H1 (cell line): ENCODE measurements at regions not wholly inside any gene's neighbourhood (a gene's known extent, or its start where the extent isn't known, plus 50 kb on each side); places are given as distances from the start of the nearest gene placed in this dataset.

Experiments used
- CTCF ChIA-PET: fragments of 300-600 bp; sonication (Branson Sonifier 250); formaldehyde crosslinking; loops from one replicate; lab custom pipeline; 2021; ENCODE audit not compliant: partially characterized antibody; lab: Charles Lee
- POLR2A ChIA-PET: fragments of 300-600 bp; sonication (Branson Sonifier 250); formaldehyde crosslinking; loops from one replicate; lab custom pipeline; 2021; ENCODE audit warnings: inconsistent platforms; ENCODE audit not compliant: partially characterized antibody; lab: Charles Lee
- DNase-seq, 2 experiments: peaks; one replicate each; pipeline versions ENCODE4 v3.0.0 to v3.0.0-alpha.2; 2010 to 2022; ENCODE audit warnings: low spot score in 2 of 2, low read depth in 1 of 2, mixed read lengths in 1 of 2
- FAIRE-seq: peaks from 2 replicates; lab custom pipeline; 2011; peaks lifted over from hg19 to GRCh38; lab: Jason Lieb, UNC
- H2AFZ ChIP-seq: 2 replicates; pipeline ENCODE4 v1.8.1; 2012; ENCODE audit warnings: low read length, inconsistent platforms
- H2AK5ac ChIP-seq: 2 replicates; pipeline ENCODE4 v1.6.1; 2013; ENCODE audit warnings: low read depth, low read length
- H2BK120ac ChIP-seq: replicated peaks from 2 replicates; pipeline ENCODE3; 2013; ENCODE audit warnings: low read depth, low read length, inconsistent platforms
- H2BK12ac ChIP-seq: 2 replicates; pipeline ENCODE4 v1.6.1; 2013; ENCODE audit warnings: low read depth, low read length
- H2BK15ac ChIP-seq: 2 replicates; pipeline ENCODE4 v1.6.1; 2013; ENCODE audit warnings: low read length
- H2BK20ac ChIP-seq: 2 replicates; pipeline ENCODE4 v1.6.1; 2013; ENCODE audit warnings: low read length
- H2BK5ac ChIP-seq: 2 replicates; pipeline ENCODE4 v1.6.1; 2013; ENCODE audit warnings: low read depth, low read length
- H3K14ac ChIP-seq: 2 replicates; pipeline ENCODE4 v1.6.1; 2013; ENCODE audit warnings: inconsistent platforms; ENCODE audit not compliant: insufficient read length
- H3K18ac ChIP-seq: 2 replicates; pipeline ENCODE4 v1.6.1; 2013; ENCODE audit warnings: low read length; ENCODE audit errors: extremely low read depth
- H3K23ac ChIP-seq: 2 replicates; pipeline ENCODE4 v1.6.1; 2013; ENCODE audit warnings: inconsistent platforms; ENCODE audit not compliant: insufficient read length
- H3K23me2 ChIP-seq: 2 replicates; pipeline ENCODE4 v1.6.1; 2013; ENCODE audit warnings: low read depth, low read length
- H3K27ac ChIP-seq: 2 replicates; pipeline ENCODE4 v1.6.1; 2011; ENCODE audit warnings: low read depth, low read length, inconsistent platforms
- H3K27me3 ChIP-seq, 4 experiments: replicated peaks in 1 of 4; 1 replicate in 1 of 4; 2 replicates in 3 of 4; pipeline versions ENCODE4 v1.6.1 to v1.8.1; 2011 to 2013; ENCODE audit warnings: low read length in 3 of 4, mild to moderate bottlenecking in 3 of 4, inconsistent platforms in 2 of 4, mixed read lengths in 2 of 4, moderate library complexity in 1 of 4; ENCODE audit not compliant: control insufficient read depth in 3 of 4, insufficient read depth in 3 of 4; ENCODE audit errors: extremely low read depth in 1 of 4
- H3K36me3 ChIP-seq, 4 experiments: 2 replicates each; pipeline versions ENCODE4 v1.6.1 to v1.8.1; 2011 to 2013; ENCODE audit warnings: mild to moderate bottlenecking in 4 of 4, low read length in 3 of 4, moderate library complexity in 2 of 4, control low read depth in 1 of 4, inconsistent platforms in 1 of 4; ENCODE audit not compliant: insufficient read depth in 4 of 4, control insufficient read depth in 2 of 4
- H3K4ac ChIP-seq: replicated peaks from 2 replicates; pipeline ENCODE3; 2013; ENCODE audit warnings: low read length, low read depth, mixed read lengths, inconsistent platforms; ENCODE audit not compliant: insufficient read length
- H3K4me1 ChIP-seq, 4 experiments: replicated peaks in 1 of 4; 1 replicate in 1 of 4; 2 replicates in 3 of 4; pipeline versions ENCODE4 v1.6.1 to v1.8.1; 2011 to 2013; ENCODE audit warnings: low read length in 3 of 4, inconsistent platforms in 2 of 4, mixed read lengths in 1 of 4; ENCODE audit not compliant: insufficient read depth in 4 of 4, control insufficient read depth in 3 of 4
- H3K4me2 ChIP-seq, 2 experiments: 2 replicates each; pipeline versions ENCODE4 v1.6.1 to v1.8.1; 2011 to 2013; ENCODE audit warnings: low read depth in 2 of 2, low read length in 2 of 2, control low read depth in 1 of 2, inconsistent platforms in 1 of 2, mild to moderate bottlenecking in 1 of 2; ENCODE audit not compliant: insufficient read depth in 1 of 2
- H3K4me3 ChIP-seq, 4 experiments: fragments of 200-600, 300-600 bp in 1 of 4; sonication (generic), shearing (Covaris generic), sonication (Bioruptor Twin) in 1 of 4; 2 replicates each; pipeline versions ENCODE4 v1.5.1 to v1.8.1; 2011 to 2016; ENCODE audit warnings: low read length in 4 of 4, low read depth in 3 of 4, control low read depth in 2 of 4, inconsistent platforms in 2 of 4, mild to moderate bottlenecking in 2 of 4, mixed read lengths in 1 of 4, moderate library complexity in 1 of 4; ENCODE audit not compliant: insufficient read depth in 2 of 4; ENCODE audit errors: extremely low read depth in 1 of 4
- H3K56ac ChIP-seq: replicated peaks from 2 replicates; pipeline ENCODE3; 2013; ENCODE audit warnings: low read depth, mild to moderate bottlenecking, mixed read lengths, low read length, inconsistent platforms; ENCODE audit not compliant: insufficient read length
- H3K79me1 ChIP-seq: 2 replicates; pipeline ENCODE4 v1.6.1; 2013; ENCODE audit warnings: low read depth, low read length, control low read depth
- H3K79me2 ChIP-seq, 2 experiments: 2 replicates each; pipeline versions ENCODE4 v1.6.1 to v1.8.1; 2012 to 2013; ENCODE audit warnings: low read length in 2 of 2, mild to moderate bottlenecking in 2 of 2, inconsistent platforms in 1 of 2; ENCODE audit not compliant: insufficient read depth in 2 of 2, control insufficient read depth in 1 of 2
- H3K9ac ChIP-seq, 4 experiments: replicated peaks in 1 of 4; 1 replicate in 1 of 4; 2 replicates in 3 of 4; pipeline versions ENCODE4 v1.6.1 to v1.8.1; 2011 to 2013; ENCODE audit warnings: low read depth in 3 of 4, low read length in 3 of 4, control low read depth in 2 of 4, mild to moderate bottlenecking in 2 of 4, moderate library complexity in 2 of 4, inconsistent platforms in 1 of 4; ENCODE audit errors: extremely low read depth in 1 of 4
- H3K9me3 ChIP-seq, 2 experiments: 2 replicates each; pipeline versions ENCODE4 v1.6.1 to v1.8.1; 2012 to 2013; ENCODE audit warnings: mild to moderate bottlenecking in 2 of 2, moderate library complexity in 2 of 2, control low read depth in 1 of 2, inconsistent platforms in 1 of 2, low read depth in 1 of 2, low read length in 1 of 2, mixed read lengths in 1 of 2; ENCODE audit not compliant: insufficient read depth in 2 of 2
- H4K20me1 ChIP-seq, 2 experiments: replicated peaks in 1 of 2; 2 replicates each; pipeline versions ENCODE3 to v1.8.1; 2011 to 2013; ENCODE audit warnings: inconsistent platforms in 2 of 2, low read length in 2 of 2, mild to moderate bottlenecking in 1 of 2; ENCODE audit not compliant: insufficient read depth in 2 of 2, control insufficient read depth in 1 of 2
- H4K5ac ChIP-seq: 2 replicates; pipeline ENCODE4 v1.6.1; 2013; ENCODE audit warnings: low read length, low read depth, mixed read lengths, inconsistent platforms; ENCODE audit not compliant: insufficient read length
- H4K8ac ChIP-seq: 2 replicates; pipeline ENCODE4 v1.8.0; 2013; ENCODE audit warnings: mild to moderate bottlenecking, moderate library complexity, low read length, inconsistent platforms; ENCODE audit not compliant: insufficient read depth; ENCODE audit errors: extremely low read depth
- H4K91ac ChIP-seq: replicated peaks from 2 replicates; pipeline ENCODE3; 2013; ENCODE audit warnings: low read length, mixed read lengths, inconsistent platforms; ENCODE audit not compliant: insufficient read length
- KDM5A ChIP-seq: fragments of 200-600 bp; IDR thresholded peaks from 2 replicates; pipeline ENCODE4 v1.7.1; 2012; ENCODE audit warnings: mild to moderate bottlenecking, low read length, inconsistent platforms, mixed read lengths
- MAFK ChIP-seq: IDR thresholded peaks from 2 replicates; pipeline ENCODE4 v1.6.1; 2012; ENCODE audit warnings: low read depth, mild to moderate bottlenecking, improper control_type of control experiment, low read length
- RNF2 ChIP-seq: fragments of 200-900, 300-1000 bp; sonication (generic); IDR thresholded peaks from 2 replicates; pipeline ENCODE4 v1.7.1; 2016; ENCODE audit warnings: borderline replicate concordance, low read depth, mild to moderate bottlenecking, antibody characterized with exemption, low read length; ENCODE audit not compliant: poor library complexity, severe bottlenecking; ENCODE audit errors: missing control alignments
- SP2 ChIP-seq: IDR thresholded peaks from 2 replicates; pipeline ENCODE4 v1.6.1; 2012; ENCODE audit warnings: mild to moderate bottlenecking, low read length, inconsistent platforms
- SRF ChIP-seq: IDR thresholded peaks from 2 replicates; pipeline ENCODE4 v1.6.1; 2011; ENCODE audit warnings: mild to moderate bottlenecking, low read depth, low read length, moderate library complexity
- TAF1 ChIP-seq: IDR thresholded peaks from 2 replicates; pipeline ENCODE4 v1.6.1; 2011; ENCODE audit warnings: mild to moderate bottlenecking, low read depth, low read length
- TBP ChIP-seq: IDR thresholded peaks from 2 replicates; pipeline ENCODE4 v1.6.1; 2011; ENCODE audit warnings: low read depth, low read length, improper control_type of control experiment
- YY1 ChIP-seq: IDR thresholded peaks from 2 replicates; pipeline ENCODE4 v1.6.1; 2011; ENCODE audit warnings: low read depth, mild to moderate bottlenecking, low read length
- WGBS, 2 experiments: shearing (Covaris generic) in 1 of 2; methylation state at CpG; one replicate each; pipeline versions ENCODE4 v1.1.6 to v1.1.7; 2013 to 2015; ENCODE audit warnings: low lambda C conversion rate in 2 of 2, mixed read lengths in 2 of 2, inconsistent platforms in 1 of 2, low coverage in 1 of 2, missing lambda C conversion rate in 1 of 2; ENCODE audit not compliant: insufficient replicate concordance in 2 of 2, insufficient coverage in 1 of 2, insufficient read length in 1 of 2; ENCODE audit errors: extremely low coverage in 1 of 2, missing lambda C conversion rate in 1 of 2; 5-methylcytosine and 5-hydroxymethylcytosine counted together

GRCh38 chr22:47891609-47892008 lies 1129.2 kb downstream of the TBC1D22A start:
- 84% methylated on average over 6 of the region's 6 CpGs; no CpG with 5 or more reads in 1 of the 2 experiments for WGBS, 2 experiments
- Histone ChIP-seq H4K8ac (no peak overlapping the region), H3K79me2 (no peaks in the 10 kb centered on the region), H2BK5ac (no peak overlapping the region), H3K79me1 (no peaks in the 10 kb centered on the region), H3K23me2 (no peaks in the 10 kb centered on the region), H2BK12ac (no peak overlapping the region), H4K5ac (no peak overlapping the region), H3K27me3 (no peaks in the 10 kb centered on the region), H3K36me3 (no peaks in the 10 kb centered on the region), H4K20me1 (no peaks in the 10 kb centered on the region), H3K18ac (no peak overlapping the region), H3K4ac (no peak overlapping the region), H2AK5ac (no peak overlapping the region), H3K4me1 (no peaks in the 10 kb centered on the region), H3K27ac (no peak overlapping the region), H2BK120ac (no peak overlapping the region), H3K4me3 (no peak overlapping the region), H3K14ac (no peak overlapping the region), H3K23ac (no peak overlapping the region), H2BK15ac (no peak overlapping the region), H4K91ac (no peak overlapping the region), H3K9me3 (peaks cover 36 to 70% of the 10 kb centered on the region in 2 experiments), H3K4me2 (no peak overlapping the region), H2AFZ (no peak overlapping the region), H3K9ac (no peak overlapping the region), H3K56ac (no peak overlapping the region), H2BK20ac (no peak overlapping the region)
- TF ChIP-seq YY1 (no peak), RNF2 (no peak), TAF1 (no peak), KDM5A (no peak), TBP (no peak), MAFK (no peak), SP2 (no peak), SRF (no peak)
- ChIA-PET CTCF (interaction anchor here (0.8 kb wide), 1 partner anchor 128 kb away, joined by 3 read pairs; no protein-coding TSS in a partner anchor), POLR2A (interaction anchor here (0.6 kb wide), 1 partner anchor 1974 kb away, joined by 4 read pairs; no protein-coding TSS in a partner anchor)
- no peak for DNase-seq
- FAIRE-seq: no peak
